SK-N-SH treated with all-trans-retinoic acid at 6 μM for 48 hours (cell line): ENCODE measurements at regions not wholly inside any gene's neighbourhood (a gene's known extent, or its start where the extent isn't known, plus 50 kb on each side); places are given as distances from the start of the nearest gene placed in this dataset.

Source experiments
- ATAC-seq: fragments of 200-7000 bp; cut with Tn5 transposase; 3 replicates; pipeline ENCODE4 v1.9.1; 2020; ENCODE audit warnings: mild to moderate bottlenecking, moderate library complexity
- ARNTL ChIP-seq: fragments of 450-650 bp; formaldehyde crosslinking; IDR thresholded peaks from 2 replicates; pipeline ENCODE4 v1.5.0; 2020; ENCODE audit warnings: low read depth, mild to moderate bottlenecking, moderate library complexity, borderline replicate concordance
- BACH2 ChIP-seq: fragments of 250-450 bp; sonication (Bioruptor Pico); IDR thresholded peaks from 2 replicates; pipeline ENCODE4 v1.9.0; 2021; ENCODE audit warnings: mild to moderate bottlenecking, borderline replicate concordance
- CSDC2 ChIP-seq: fragments of 250-450 bp; sonication (Bioruptor Pico); IDR thresholded peaks from 2 replicates; pipeline ENCODE4 v1.5.0; 2020; ENCODE audit warnings: mild to moderate bottlenecking, moderate library complexity
- ESRRG ChIP-seq: fragments of 250-450 bp; sonication (Bioruptor Pico); IDR thresholded peaks from 2 replicates; pipeline ENCODE4 v1.6.1; 2021; ENCODE audit warnings: mild to moderate bottlenecking
- GLIS3 ChIP-seq: fragments of 250-450 bp; sonication (Bioruptor Pico); IDR thresholded peaks from 2 replicates; pipeline ENCODE4 v1.5.0; 2020; ENCODE audit warnings: mild to moderate bottlenecking, moderate library complexity
- ISL1 ChIP-seq: fragments of 250-450 bp; sonication (Bioruptor Pico); IDR thresholded peaks from 2 replicates; pipeline ENCODE4 v2.1.2; 2022; ENCODE audit warnings: mild to moderate bottlenecking, moderate library complexity
- PPARA ChIP-seq: fragments of 250-450 bp; sonication (Bioruptor Pico); IDR thresholded peaks from 2 replicates; pipeline ENCODE4 v1.5.0; 2020; ENCODE audit warnings: mild to moderate bottlenecking, borderline replicate concordance
- RARB ChIP-seq: fragments of 250-450 bp; sonication (Bioruptor Pico); IDR thresholded peaks from 2 replicates; pipeline ENCODE4 v1.8.0; 2021; ENCODE audit warnings: mild to moderate bottlenecking, moderate library complexity
- SNAI2 ChIP-seq: fragments of 250-450 bp; sonication (Bioruptor Pico); IDR thresholded peaks from 2 replicates; pipeline ENCODE4 v1.5.0; 2020; ENCODE audit warnings: mild to moderate bottlenecking, moderate library complexity
- TCF4 ChIP-seq: fragments of 250-450 bp; sonication (Bioruptor Pico); IDR thresholded peaks from 2 replicates; pipeline ENCODE4 v1.8.0; 2021; ENCODE audit warnings: mild to moderate bottlenecking, moderate library complexity, borderline replicate concordance
- TOX ChIP-seq: fragments of 250-450 bp; sonication (Bioruptor Pico); IDR thresholded peaks from 2 replicates; pipeline ENCODE4 v1.8.0; 2021; ENCODE audit warnings: mild to moderate bottlenecking, moderate library complexity, borderline replicate concordance
- ZC3H10 ChIP-seq: fragments of 250-450 bp; sonication (Bioruptor Pico); IDR thresholded peaks from 2 replicates; pipeline ENCODE4 v1.5.1; 2021; ENCODE audit warnings: mild to moderate bottlenecking, moderate library complexity
- ZFP3 ChIP-seq: fragments of 250-450 bp; sonication (Bioruptor Pico); IDR thresholded peaks from 2 replicates; pipeline ENCODE4 v1.5.0; 2020; ENCODE audit warnings: mild to moderate bottlenecking, moderate library complexity
- ZFP30 ChIP-seq: fragments of 450-650 bp; formaldehyde crosslinking; IDR thresholded peaks from 2 replicates; pipeline ENCODE4 v1.5.0; 2022; ENCODE audit warnings: mild to moderate bottlenecking, moderate library complexity
- ZNF565 ChIP-seq: fragments of 450-650 bp; formaldehyde crosslinking; conservative IDR thresholded peaks from 2 replicates; pipeline ENCODE4 v1.5.0; 2020; ENCODE audit warnings: low read depth, mild to moderate bottlenecking, moderate library complexity
- ZNF70 ChIP-seq: fragments of 450-650 bp; formaldehyde crosslinking; IDR thresholded peaks from 2 replicates; pipeline ENCODE4 v1.5.0; 2020; ENCODE audit warnings: mild to moderate bottlenecking, moderate library complexity
- TF ChIP-seq, protein P1 (sequence below): fragments of 250-450 bp; sonication (Bioruptor Pico); IDR thresholded peaks from 2 replicates; pipeline ENCODE4 v1.8.0; 2021; ENCODE audit warnings: low read depth, mild to moderate bottlenecking, moderate library complexity, borderline replicate concordance
- TF ChIP-seq, protein P2 (sequence below): fragments of 250-450 bp; sonication (Bioruptor Pico); IDR thresholded peaks from 2 replicates; pipeline ENCODE4 v1.8.0; 2020; ENCODE audit warnings: mild to moderate bottlenecking, moderate library complexity, borderline replicate concordance
- TF ChIP-seq, protein P3 (sequence below): fragments of 250-450 bp; sonication (Bioruptor Pico); IDR thresholded peaks from 2 replicates; pipeline ENCODE4 v1.5.1; 2020; ENCODE audit warnings: low read depth, mild to moderate bottlenecking, moderate library complexity
- TF ChIP-seq, protein P4 (sequence below): fragments of 250-450 bp; sonication (Bioruptor Pico); IDR thresholded peaks from 2 replicates; pipeline ENCODE4 v1.5.0; 2020; ENCODE audit warnings: mild to moderate bottlenecking, moderate library complexity
- TF ChIP-seq, protein P5 (sequence below): fragments of 250-450 bp; sonication (Bioruptor Pico); IDR thresholded peaks from 2 replicates; pipeline ENCODE4 v1.5.1; 2021; ENCODE audit warnings: mild to moderate bottlenecking, moderate library complexity

DNA sequence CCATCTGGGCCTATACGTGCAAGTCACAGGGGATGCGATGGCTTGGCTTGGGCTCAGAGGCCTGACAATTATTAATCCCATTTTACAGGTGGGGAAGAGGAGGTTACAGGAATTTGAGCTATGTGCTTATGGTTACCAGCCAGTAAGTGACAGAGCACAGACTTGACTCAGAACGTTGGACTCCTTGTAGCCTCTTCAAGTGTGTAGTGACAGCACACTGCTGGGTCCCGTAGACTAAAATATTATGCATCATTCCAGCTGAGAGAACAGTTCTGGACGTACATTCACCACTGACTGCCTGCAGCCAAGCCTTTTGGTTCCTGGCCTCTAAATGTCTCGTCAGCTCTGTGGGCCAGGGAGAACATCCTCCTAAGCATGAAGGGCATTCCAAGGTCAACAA lies 314.5 kb downstream of the GPAT3 start:
- TF ChIP-seq GLIS3 (CRISPR knock-in tag) (no peak), CSDC2 (CRISPR knock-in tag) (no peak), SNAI2 (no peak), TOX (CRISPR knock-in tag) (no peak), ZFP30 (CRISPR knock-in tag) (no peak), PPARA (CRISPR knock-in tag) (no peak), RARB (no peak), ZNF70 (CRISPR knock-in tag) (no peak), ZNF565 (CRISPR knock-in tag) (no peak), ESRRG (CRISPR knock-in tag) (no peak), ZFP3 (CRISPR knock-in tag) (no peak), BACH2 (CRISPR knock-in tag) (no peak), ARNTL (no peak)
- TF ChIP-seq, protein P1, sequence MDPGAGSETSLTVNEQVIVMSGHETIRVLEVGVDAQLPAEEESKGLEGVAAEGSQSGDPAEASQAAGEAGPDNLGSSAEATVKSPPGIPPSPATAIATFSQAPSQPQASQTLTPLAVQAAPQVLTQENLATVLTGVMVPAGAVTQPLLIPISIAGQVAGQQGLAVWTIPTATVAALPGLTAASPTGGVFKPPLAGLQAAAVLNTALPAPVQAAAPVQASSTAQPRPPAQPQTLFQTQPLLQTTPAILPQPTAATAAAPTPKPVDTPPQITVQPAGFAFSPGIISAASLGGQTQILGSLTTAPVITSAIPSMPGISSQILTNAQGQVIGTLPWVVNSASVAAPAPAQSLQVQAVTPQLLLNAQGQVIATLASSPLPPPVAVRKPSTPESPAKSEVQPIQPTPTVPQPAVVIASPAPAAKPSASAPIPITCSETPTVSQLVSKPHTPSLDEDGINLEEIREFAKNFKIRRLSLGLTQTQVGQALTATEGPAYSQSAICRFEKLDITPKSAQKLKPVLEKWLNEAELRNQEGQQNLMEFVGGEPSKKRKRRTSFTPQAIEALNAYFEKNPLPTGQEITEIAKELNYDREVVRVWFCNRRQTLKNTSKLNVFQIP (CRISPR knock-in tag), result no peak
- TF ChIP-seq, protein P2, sequence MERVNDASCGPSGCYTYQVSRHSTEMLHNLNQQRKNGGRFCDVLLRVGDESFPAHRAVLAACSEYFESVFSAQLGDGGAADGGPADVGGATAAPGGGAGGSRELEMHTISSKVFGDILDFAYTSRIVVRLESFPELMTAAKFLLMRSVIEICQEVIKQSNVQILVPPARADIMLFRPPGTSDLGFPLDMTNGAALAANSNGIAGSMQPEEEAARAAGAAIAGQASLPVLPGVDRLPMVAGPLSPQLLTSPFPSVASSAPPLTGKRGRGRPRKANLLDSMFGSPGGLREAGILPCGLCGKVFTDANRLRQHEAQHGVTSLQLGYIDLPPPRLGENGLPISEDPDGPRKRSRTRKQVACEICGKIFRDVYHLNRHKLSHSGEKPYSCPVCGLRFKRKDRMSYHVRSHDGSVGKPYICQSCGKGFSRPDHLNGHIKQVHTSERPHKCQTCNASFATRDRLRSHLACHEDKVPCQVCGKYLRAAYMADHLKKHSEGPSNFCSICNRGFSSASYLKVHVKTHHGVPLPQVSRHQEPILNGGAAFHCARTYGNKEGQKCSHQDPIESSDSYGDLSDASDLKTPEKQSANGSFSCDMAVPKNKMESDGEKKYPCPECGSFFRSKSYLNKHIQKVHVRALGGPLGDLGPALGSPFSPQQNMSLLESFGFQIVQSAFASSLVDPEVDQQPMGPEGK, result no peak
- TF ChIP-seq, protein P3, sequence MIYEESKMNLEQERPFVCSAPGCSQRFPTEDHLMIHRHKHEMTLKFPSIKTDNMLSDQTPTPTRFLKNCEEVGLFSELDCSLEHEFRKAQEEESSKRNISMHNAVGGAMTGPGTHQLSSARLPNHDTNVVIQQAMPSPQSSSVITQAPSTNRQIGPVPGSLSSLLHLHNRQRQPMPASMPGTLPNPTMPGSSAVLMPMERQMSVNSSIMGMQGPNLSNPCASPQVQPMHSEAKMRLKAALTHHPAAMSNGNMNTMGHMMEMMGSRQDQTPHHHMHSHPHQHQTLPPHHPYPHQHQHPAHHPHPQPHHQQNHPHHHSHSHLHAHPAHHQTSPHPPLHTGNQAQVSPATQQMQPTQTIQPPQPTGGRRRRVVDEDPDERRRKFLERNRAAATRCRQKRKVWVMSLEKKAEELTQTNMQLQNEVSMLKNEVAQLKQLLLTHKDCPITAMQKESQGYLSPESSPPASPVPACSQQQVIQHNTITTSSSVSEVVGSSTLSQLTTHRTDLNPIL (CRISPR knock-in tag), result no peak
- TF ChIP-seq, protein P4, sequence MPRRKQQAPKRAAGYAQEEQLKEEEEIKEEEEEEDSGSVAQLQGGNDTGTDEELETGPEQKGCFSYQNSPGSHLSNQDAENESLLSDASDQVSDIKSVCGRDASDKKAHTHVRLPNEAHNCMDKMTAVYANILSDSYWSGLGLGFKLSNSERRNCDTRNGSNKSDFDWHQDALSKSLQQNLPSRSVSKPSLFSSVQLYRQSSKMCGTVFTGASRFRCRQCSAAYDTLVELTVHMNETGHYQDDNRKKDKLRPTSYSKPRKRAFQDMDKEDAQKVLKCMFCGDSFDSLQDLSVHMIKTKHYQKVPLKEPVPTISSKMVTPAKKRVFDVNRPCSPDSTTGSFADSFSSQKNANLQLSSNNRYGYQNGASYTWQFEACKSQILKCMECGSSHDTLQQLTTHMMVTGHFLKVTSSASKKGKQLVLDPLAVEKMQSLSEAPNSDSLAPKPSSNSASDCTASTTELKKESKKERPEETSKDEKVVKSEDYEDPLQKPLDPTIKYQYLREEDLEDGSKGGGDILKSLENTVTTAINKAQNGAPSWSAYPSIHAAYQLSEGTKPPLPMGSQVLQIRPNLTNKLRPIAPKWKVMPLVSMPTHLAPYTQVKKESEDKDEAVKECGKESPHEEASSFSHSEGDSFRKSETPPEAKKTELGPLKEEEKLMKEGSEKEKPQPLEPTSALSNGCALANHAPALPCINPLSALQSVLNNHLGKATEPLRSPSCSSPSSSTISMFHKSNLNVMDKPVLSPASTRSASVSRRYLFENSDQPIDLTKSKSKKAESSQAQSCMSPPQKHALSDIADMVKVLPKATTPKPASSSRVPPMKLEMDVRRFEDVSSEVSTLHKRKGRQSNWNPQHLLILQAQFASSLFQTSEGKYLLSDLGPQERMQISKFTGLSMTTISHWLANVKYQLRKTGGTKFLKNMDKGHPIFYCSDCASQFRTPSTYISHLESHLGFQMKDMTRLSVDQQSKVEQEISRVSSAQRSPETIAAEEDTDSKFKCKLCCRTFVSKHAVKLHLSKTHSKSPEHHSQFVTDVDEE (CRISPR knock-in tag), result no peak
- TF ChIP-seq, protein P5, sequence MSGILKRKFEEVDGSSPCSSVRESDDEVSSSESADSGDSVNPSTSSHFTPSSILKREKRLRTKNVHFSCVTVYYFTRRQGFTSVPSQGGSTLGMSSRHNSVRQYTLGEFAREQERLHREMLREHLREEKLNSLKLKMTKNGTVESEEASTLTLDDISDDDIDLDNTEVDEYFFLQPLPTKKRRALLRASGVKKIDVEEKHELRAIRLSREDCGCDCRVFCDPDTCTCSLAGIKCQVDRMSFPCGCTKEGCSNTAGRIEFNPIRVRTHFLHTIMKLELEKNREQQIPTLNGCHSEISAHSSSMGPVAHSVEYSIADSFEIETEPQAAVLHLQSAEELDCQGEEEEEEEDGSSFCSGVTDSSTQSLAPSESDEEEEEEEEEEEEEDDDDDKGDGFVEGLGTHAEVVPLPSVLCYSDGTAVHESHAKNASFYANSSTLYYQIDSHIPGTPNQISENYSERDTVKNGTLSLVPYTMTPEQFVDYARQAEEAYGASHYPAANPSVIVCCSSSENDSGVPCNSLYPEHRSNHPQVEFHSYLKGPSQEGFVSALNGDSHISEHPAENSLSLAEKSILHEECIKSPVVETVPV, result no peak
- no peak for ATAC-seq

DNA sequence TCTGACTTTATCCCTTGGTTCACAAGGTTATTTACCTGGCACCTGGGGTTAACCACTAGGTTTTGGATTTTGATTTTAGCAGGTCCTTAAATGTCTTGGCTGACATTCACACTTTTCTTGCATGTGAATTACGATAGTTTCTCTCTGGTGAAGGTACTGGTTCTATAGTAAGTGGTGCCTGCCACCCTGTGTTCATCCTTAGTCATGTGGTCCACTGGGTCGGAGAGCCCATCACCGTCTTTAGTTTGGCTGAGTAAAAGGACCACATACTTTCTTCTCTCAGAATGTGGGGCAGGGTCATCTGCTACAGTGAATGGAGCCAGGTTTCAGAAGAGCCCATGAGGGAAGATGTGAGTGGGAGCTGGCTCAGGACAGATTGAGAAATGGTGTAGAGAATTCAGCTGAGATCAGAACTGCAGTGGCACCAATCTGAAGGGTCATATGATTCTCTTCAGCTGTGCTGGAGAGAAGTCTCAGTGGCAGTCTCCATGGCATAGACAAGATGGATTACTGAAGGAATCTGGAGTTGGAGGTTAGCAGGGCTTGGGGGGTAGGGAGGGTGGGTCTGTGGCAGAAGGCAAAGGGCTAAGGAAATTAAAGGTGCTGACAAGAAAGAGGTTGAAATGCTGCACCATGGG lies 310.4 kb downstream of the GPAT3 start:
- TF ChIP-seq, protein P4 (CRISPR knock-in tag), result no peak
- TF ChIP-seq, protein P1 (CRISPR knock-in tag), result no peak
- TF ChIP-seq ZC3H10 (CRISPR knock-in tag) (no peak), ZFP30 (CRISPR knock-in tag) (no peak), ZNF70 (CRISPR knock-in tag) (no peak), ESRRG (CRISPR knock-in tag) (no peak), RARB (no peak), PPARA (CRISPR knock-in tag) (no peak), TCF4 (CRISPR knock-in tag) (no peak), TOX (CRISPR knock-in tag) (no peak), ISL1 (CRISPR knock-in tag) (no peak), ZFP3 (CRISPR knock-in tag) (no peak), BACH2 (CRISPR knock-in tag) (no peak), CSDC2 (CRISPR knock-in tag) (no peak)
- TF ChIP-seq, protein P2, result no peak
- ATAC-seq, result no peak
